Ishikawa (cell line): ENCODE measurements at regions not wholly inside any gene's neighbourhood (a gene's known extent, or its start where the extent isn't known, plus 50 kb on each side); places are given as distances from the start of the nearest gene placed in this dataset.

Source experiments
- CREB1 ChIP-seq: IDR thresholded peaks from 2 replicates; pipeline ENCODE4 v1.6.1; 2012; ENCODE audit warnings: low read depth
- EGR1 ChIP-seq: IDR thresholded peaks from 2 replicates; pipeline ENCODE4 v1.6.1; 2012
- MAX ChIP-seq: IDR thresholded peaks from 2 replicates; pipeline ENCODE4 v1.6.1; 2012
- USF1 ChIP-seq: IDR thresholded peaks from 2 replicates; pipeline ENCODE4 v1.6.1; 2012

- TF ChIP-seq MAX (no peak), USF1 (no peak), EGR1 (no peak), CREB1 (no peak)
These were observed 1657.4 kb upstream of the IGFBP7 start for GRCh38 chr4:58767598-58767997.
